Epithelial cell of esophagus (primary cell): ENCODE measurements at regions not wholly inside any gene's neighbourhood (a gene's known extent, or its start where the extent isn't known, plus 50 kb on each side); places are given as distances from the start of the nearest gene placed in this dataset.
A peak's percentile ranks its signal among the peaks of the same experiment; 100 is the strongest.

Experiments used
- DNase-seq: peaks from one replicate; pipeline ENCODE4 v3.0.0; 2010; ENCODE audit warnings: low read depth
- H3K4me3 ChIP-seq: 2 replicates; pipeline ENCODE4 v1.5.1; 2011; ENCODE audit warnings: mild to moderate bottlenecking, low read length, control low read depth
- CTCF ChIP-seq: IDR thresholded peaks from 2 replicates; pipeline ENCODE4 v1.5.1; 2011; ENCODE audit warnings: low read depth, mild to moderate bottlenecking, low read length, control low read depth, inconsistent platforms; ENCODE audit not compliant: insufficient read depth; ENCODE audit errors: missing control alignments

GRCh38 chr10:85513436-85513835 is 853.2 kb downstream of the GRID1 start:
- TF ChIP-seq CTCF = no peak
- no peak overlapping the region for H3K4me3 ChIP-seq
- DNase-seq = no peak

DNA sequence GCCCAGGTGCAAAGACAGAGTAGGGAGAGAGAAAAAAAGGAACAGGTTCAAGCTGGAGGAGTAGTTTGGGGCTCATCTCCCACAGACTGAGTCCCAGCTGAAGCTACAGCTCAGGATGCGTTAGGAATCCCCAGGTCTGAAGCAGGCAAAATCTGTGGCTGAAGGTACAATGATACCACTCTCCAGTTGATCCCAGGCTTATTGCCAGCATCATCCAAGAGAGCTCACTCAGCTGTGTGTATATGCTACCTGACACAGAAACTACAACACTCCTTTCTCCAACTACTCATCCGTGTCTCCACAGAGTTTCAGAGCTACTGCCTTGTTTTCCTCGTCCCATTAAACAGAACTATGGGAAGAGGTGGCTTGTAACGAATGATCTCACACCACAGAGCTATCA is 851.3 kb downstream of the GRID1 start:
- TF ChIP-seq CTCF = no peak
- DNase-seq = no peak
- no peak overlapping the region for H3K4me3 ChIP-seq

- TF ChIP-seq CTCF = no peak
- no peak for DNase-seq
- no peak overlapping the region for H3K4me3 ChIP-seq
These were observed 842.5 kb downstream of the GRID1 start for GRCh38 chr10:85524001-85524666.

- H3K4me3 ChIP-seq = no peak overlapping the region
- DNase-seq = peak; percentile 94
- no peak for TF ChIP-seq CTCF
These were observed 838.8 kb downstream of the GRID1 start for GRCh38 chr10:85527616-85528317.

DNA sequence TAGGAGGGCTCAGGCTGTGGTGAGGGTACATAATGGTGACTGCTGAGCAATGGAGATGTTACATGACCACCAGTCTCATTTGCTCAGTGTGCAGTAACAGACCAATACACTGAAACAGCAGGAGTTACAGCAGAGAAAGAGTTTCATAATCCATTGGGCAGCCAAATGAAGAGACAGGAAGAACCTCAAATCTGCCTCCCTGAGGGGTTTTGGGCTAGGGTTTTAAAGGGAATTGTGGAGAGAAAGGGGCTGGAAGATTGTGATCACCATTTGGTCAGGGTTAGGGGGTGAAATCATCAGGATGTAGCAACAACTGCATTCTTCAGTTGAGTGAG is 838.3 kb downstream of the GRID1 start:
- TF ChIP-seq CTCF = no peak
- DNase-seq = no peak
- H3K4me3 ChIP-seq = no peak overlapping the region

DNA sequence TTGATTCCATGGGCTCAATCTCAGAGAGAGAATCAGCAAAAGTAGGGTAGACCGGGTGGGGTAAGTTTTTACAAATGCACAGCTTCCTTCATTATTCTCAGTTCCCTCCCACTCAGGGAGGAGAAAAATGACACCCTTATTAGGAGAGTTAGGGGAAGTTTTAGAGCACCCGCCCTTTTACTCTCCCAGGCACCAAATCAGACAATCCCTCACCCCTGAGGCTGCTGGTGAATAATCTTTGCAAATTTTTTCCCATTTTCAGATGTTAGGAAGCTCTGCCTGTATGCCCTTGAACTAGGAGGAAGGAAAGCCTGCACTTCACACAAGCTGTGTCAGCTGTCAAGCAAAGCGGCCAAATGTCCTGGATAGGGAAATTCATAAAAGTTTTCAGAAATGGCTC is 834.9 kb downstream of the GRID1 start:
- TF ChIP-seq CTCF = no peak
- no peak overlapping the region for H3K4me3 ChIP-seq
- no peak for DNase-seq

- peak; percentile 73 for DNase-seq
- no peak overlapping the region for H3K4me3 ChIP-seq
- TF ChIP-seq CTCF = no peak
These were observed 833.8 kb downstream of the GRID1 start for GRCh38 chr10:85532773-85533172.
